Left ventricle myocardium inferior (tissue), 1 donor: ENCODE measurements at regions not wholly inside any gene's neighbourhood (a gene's known extent, or its start where the extent isn't known, plus 50 kb on each side); places are given as distances from the start of the nearest gene placed in this dataset.

Source experiments
- DNase-seq: peaks from one replicate; pipeline ENCODE4 v3.0.0-alpha.2; 2020
- H3K27ac ChIP-seq: fragments of 200-600 bp; replicated peaks from 2 replicates; pipeline ENCODE4 v1.8.0; 2021
- H3K27me3 ChIP-seq: fragments of 200-600 bp; 2 replicates; pipeline ENCODE4 v1.8.0; 2021; ENCODE audit warnings: low read depth
- H3K36me3 ChIP-seq: fragments of 200-600 bp; 2 replicates; pipeline ENCODE4 v1.8.0; 2021
- H3K4me1 ChIP-seq: fragments of 200-600 bp; 2 replicates; pipeline ENCODE4 v1.8.0; 2021
- H3K4me3 ChIP-seq: fragments of 200-600 bp; 2 replicates; pipeline ENCODE4 v1.8.0; 2021; ENCODE audit warnings: mild to moderate bottlenecking, moderate library complexity
- H3K9me3 ChIP-seq: fragments of 200-600 bp; replicated peaks from 2 replicates; pipeline ENCODE4 v1.8.0; 2021
- intact Hi-C: fragments of 100-400 bp; cut with micrococcal nuclease; formaldehyde crosslinking; loops from one replicate; pipeline ENCODE4 v1.11.0; 2022
- TF ChIP-seq, protein P1 (sequence below): fragments of 200-600 bp; IDR thresholded peaks from 2 replicates; pipeline ENCODE4 v1.8.0; 2021; ENCODE audit warnings: antibody characterized with exemption, mild to moderate bottlenecking, borderline replicate concordance
- donor health status: DM: no; HTN: yes; CAD: no; lungs with severe emphysema.

DNA sequence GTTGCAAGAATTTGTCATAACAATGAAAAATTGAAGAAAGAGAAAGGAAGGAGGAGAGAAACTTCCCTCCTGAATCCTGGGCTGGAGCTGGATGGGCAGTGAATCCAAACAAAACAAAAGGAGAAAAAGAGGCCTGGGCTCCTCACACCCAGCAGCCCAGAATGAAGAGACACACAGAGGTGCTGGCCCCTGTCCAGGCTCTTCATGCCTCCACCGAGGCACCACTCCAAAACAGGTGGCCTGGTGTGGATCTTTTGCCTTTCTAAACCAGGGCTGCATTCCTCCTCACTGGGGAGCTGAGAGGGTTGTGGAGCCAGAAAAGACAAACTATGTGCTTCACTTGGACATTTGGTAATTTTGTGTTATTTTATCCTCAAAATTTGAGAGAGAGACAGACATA is 76.0 kb downstream of the FAM124B start:
- no peaks in the 10 kb centered on the region for H3K4me1 ChIP-seq
- intact Hi-C loops = no loop called here
- DNase-seq = no peak
- no peak overlapping the region for H3K27ac ChIP-seq
- H3K27me3 ChIP-seq = peaks cover 31% of the 10 kb centered on the region
- no peak overlapping the region for H3K4me3 ChIP-seq
- no peaks in the 10 kb centered on the region for H3K9me3 ChIP-seq
- H3K36me3 ChIP-seq = no peaks in the 10 kb centered on the region
- TF ChIP-seq, protein P1, sequence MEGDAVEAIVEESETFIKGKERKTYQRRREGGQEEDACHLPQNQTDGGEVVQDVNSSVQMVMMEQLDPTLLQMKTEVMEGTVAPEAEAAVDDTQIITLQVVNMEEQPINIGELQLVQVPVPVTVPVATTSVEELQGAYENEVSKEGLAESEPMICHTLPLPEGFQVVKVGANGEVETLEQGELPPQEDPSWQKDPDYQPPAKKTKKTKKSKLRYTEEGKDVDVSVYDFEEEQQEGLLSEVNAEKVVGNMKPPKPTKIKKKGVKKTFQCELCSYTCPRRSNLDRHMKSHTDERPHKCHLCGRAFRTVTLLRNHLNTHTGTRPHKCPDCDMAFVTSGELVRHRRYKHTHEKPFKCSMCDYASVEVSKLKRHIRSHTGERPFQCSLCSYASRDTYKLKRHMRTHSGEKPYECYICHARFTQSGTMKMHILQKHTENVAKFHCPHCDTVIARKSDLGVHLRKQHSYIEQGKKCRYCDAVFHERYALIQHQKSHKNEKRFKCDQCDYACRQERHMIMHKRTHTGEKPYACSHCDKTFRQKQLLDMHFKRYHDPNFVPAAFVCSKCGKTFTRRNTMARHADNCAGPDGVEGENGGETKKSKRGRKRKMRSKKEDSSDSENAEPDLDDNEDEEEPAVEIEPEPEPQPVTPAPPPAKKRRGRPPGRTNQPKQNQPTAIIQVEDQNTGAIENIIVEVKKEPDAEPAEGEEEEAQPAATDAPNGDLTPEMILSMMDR = no peak

- H3K36me3 ChIP-seq = no peaks in the 10 kb centered on the region
- no peak overlapping the region for H3K27ac ChIP-seq
- H3K4me3 ChIP-seq = no peak overlapping the region
- intact Hi-C loops = no loop called here
- peaks cover 37% of the 10 kb centered on the region for H3K27me3 ChIP-seq
- no peaks in the 10 kb centered on the region for H3K9me3 ChIP-seq
- TF ChIP-seq, protein P1 = no peak
- H3K4me1 ChIP-seq = no peaks in the 10 kb centered on the region
- DNase-seq = no peak
These were observed 77.3 kb downstream of the FAM124B start for GRCh38 chr2:224324604-224325003.

GRCh38 chr2:224320660-224321059 is 81.2 kb downstream of the FAM124B start:
- Histone ChIP-seq H3K27ac (no peak overlapping the region), H3K36me3 (no peaks in the 10 kb centered on the region), H3K9me3 (no peaks in the 10 kb centered on the region), H3K27me3 (peaks cover 54% of the 10 kb centered on the region), H3K4me1 (no peaks in the 10 kb centered on the region), H3K4me3 (no peak overlapping the region)
- DNase-seq = no peak
- TF ChIP-seq, protein P1 = no peak
- intact Hi-C loops = no loop called here

DNA sequence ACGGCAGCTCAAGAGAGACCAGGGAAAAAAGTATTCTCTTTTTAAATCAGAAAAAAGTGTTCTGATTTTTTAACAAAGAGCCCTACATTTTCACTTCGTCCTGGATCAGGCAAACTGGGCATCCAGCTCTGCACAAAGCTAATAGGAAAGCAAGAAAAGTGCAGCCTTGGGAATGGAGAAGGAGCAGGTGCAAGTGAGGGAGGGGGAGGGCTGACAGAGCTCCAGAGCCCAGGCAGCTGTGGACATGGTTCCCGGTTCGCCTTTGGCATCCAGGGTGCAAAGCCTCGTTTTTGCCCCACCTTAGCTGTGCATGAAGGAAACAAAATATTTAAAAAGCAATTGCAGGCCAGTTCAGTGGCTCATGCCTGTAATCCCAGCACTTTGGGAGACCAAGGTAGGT is 82.2 kb downstream of the FAM124B start:
- no peak overlapping the region for H3K4me3 ChIP-seq
- H3K27ac ChIP-seq = no peak overlapping the region
- TF ChIP-seq, protein P1 = no peak
- H3K9me3 ChIP-seq = no peaks in the 10 kb centered on the region
- H3K36me3 ChIP-seq = no peaks in the 10 kb centered on the region
- no peaks in the 10 kb centered on the region for H3K4me1 ChIP-seq
- no peak for DNase-seq
- intact Hi-C loops = no loop called here
- H3K27me3 ChIP-seq = peaks cover 61% of the 10 kb centered on the region

DNA sequence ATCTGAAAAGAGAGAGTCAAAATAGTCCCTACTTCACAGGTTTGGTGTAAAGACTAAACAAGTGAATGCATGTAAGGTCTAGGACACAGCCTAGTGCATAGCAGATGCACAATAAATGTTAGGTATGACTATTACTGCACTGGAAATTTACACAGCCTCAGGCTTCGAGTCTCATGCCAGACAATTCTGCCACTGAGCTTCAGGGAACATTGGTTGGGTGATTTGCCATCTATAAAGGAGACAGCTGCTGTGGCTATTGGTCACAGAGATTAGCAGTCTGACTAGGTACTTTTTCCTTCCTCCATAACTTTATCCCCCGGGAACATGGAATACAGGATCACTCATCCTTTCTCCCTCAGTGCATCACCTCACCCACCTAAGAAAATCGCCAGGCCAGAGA is 89.2 kb downstream of the FAM124B start:
- no peaks in the 10 kb centered on the region for H3K9me3 ChIP-seq
- peaks cover 60% of the 10 kb centered on the region for H3K27me3 ChIP-seq
- intact Hi-C loops = no loop called here
- no peak for DNase-seq
- no peak overlapping the region for H3K4me3 ChIP-seq
- H3K27ac ChIP-seq = no peak overlapping the region
- no peaks in the 10 kb centered on the region for H3K4me1 ChIP-seq
- no peaks in the 10 kb centered on the region for H3K36me3 ChIP-seq
- TF ChIP-seq, protein P1 = no peak
